ENCODE measurements at regions not wholly inside any gene's neighbourhood (a gene's known extent, or its start where the extent isn't known, plus 50 kb on each side); places are given as distances from the start of the nearest gene placed in this dataset.
"Not testable (repeated sequence)": the region's sequence is repeated elsewhere in the genome, so short reads cannot be mapped to it uniquely, and the experiment has no call there.

DNA sequence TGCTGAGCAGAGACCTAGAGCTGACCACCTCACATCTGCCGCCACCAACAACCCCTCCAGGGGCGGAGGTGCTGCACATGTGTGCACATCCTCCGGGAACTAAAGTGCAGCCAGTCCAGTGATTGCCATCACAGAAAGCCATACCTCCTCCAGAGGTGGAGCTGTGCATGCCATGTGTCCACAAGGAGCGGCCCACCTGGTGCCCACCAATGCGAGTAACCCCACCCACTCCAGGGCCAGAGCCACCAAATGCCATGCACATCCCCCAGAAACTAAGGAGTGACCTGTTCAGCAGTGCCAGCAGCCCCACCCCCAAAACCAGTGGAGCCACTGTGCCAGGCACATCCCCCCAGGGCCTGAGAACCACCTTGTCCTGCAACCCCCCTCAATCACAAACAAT, 557.9 kb downstream of the UQCRFS1 start:
- no peak for DNase-seq

- no peak for DNase-seq
Observed at GRCh38 chr19:28652765-28653164, 560.2 kb downstream of the UQCRFS1 start.

GRCh38 chr19:28646629-28647028, 566.3 kb downstream of the UQCRFS1 start:
- no peak for DNase-seq

- DNase-seq = no peak
Observed at GRCh38 chr19:28644169-28644775, 568.7 kb downstream of the UQCRFS1 start.

DNA sequence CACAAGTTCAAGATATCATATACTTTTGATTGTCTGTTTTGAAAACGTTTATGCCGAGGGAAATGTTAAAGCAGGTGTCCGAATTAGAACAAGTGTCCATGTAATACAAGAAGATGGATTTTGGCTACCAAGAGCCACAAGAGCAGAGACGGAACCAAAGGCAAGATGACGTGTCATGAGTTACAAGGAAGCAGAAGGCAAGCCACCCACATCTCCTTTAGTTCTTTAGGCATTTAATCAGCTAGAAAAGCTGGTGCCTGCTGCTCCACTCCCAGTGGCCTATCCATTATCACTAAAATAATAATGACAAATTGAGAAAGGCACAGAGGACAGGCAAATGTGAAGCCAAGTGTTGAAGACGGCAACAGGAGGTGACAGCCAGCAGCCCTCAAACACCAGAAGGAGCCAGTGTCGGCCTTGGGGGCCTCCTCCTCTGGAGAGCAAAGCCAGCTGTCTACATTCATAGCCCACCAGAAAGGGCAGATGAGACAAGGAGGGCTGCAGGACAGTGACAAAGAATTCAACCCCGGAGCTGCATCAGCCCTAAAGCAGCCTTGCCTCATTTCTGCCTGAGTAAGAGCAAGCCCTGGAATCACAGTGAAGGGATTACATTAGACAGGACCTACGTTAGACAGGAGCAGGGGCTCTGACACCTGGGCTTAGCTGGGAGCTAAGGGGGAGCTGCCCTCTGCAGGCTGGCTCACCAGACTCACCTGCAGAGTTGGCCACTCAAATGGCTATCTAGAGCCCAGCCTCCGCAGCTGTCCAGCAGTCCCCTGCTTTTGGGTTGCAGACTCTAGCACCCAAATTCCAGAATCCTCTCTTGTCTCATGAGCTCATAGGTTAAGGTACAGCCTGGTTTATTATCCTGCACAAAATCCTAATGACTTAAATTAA, 569.9 kb downstream of the UQCRFS1 start:
- no peak for DNase-seq

DNA sequence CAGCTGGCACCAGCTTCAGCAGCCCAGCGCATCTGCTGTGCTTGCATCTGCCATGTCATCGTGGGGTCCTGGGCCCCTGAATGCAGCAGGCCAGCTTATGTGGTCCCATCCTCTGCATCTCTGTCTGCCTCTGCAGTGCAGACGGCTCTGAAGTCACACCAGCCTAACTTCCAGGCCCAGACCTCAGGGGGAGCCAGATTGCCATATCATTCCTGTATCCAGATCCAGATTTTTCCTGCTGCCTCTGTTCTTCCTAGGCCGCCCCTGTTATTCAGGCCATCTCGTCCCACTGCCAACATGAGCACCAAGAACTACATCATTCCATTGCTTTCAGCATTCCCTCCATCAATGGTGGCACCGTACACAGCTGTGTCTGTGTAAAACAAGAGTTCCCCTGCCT, 571.6 kb downstream of the UQCRFS1 start:
- no peak for DNase-seq

DNA sequence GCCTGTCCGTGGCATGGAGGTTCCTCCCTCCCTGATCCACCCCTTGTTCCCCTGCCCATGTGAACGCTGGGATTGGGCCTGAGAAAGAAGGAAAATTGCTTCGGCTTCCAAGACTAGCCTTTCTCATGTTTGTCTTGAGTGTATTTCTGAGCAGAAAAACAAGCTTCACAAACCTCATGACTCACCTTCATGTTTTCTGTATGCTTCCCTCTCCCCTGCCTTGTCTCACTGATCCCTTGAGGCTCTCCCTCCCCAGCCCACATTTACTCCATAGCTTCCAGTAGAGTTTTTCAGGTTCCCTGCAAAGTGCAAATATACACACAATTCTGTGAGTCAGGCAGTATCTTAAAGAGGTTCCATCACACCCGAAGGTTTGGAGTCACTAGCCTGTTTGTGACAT, 572.4 kb downstream of the UQCRFS1 start:
- no peak for DNase-seq

DNA sequence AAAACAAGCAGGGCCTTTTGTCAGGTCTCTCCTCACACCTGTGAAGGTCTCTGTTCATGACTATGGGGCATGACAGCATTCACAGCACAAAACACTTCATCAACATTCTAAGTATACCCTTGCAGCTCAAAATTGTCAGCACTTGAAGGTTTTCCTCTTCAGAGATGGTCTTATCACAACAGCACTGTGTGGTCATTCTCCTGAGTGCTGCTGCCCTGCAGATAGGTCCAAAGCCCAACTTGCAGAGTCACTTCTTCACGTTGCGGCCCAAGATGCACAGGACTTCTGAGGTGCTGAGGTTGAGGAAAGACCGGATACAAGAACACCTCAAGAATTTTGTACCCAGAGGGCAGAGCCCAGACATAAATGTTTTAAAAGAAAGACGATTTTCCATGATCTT, 574.5 kb downstream of the UQCRFS1 start:
- DNase-seq = no peak

DNA sequence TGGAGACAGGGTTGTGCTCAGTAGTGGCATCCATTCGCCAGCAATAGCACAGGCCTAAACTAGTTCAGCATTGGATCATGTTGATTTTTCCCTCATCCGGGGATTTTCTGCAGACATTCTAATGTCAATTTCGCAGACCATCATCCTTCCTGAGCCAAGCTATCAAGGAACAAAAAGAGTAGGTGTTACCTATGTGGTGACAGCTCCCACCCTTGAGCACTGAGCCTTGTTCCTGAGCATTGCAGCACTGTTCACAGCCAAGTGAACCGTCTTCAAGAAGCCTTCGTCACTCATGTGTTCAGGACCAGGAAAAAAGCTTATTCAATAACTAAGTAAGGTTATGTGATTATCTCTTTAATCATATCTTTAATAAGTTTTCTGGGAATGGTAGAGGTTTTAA, 576.2 kb downstream of the UQCRFS1 start:
- no peak for DNase-seq

- no peak for DNase-seq
Observed at GRCh38 chr19:28636016-28636629, 576.8 kb downstream of the UQCRFS1 start.

- DNase-seq = no peak
Observed at GRCh38 chr19:28634837-28635236, 578.1 kb downstream of the UQCRFS1 start.

GRCh38 chr19:28634019-28634328, 579.0 kb downstream of the UQCRFS1 start:
- no peak for DNase-seq

DNA sequence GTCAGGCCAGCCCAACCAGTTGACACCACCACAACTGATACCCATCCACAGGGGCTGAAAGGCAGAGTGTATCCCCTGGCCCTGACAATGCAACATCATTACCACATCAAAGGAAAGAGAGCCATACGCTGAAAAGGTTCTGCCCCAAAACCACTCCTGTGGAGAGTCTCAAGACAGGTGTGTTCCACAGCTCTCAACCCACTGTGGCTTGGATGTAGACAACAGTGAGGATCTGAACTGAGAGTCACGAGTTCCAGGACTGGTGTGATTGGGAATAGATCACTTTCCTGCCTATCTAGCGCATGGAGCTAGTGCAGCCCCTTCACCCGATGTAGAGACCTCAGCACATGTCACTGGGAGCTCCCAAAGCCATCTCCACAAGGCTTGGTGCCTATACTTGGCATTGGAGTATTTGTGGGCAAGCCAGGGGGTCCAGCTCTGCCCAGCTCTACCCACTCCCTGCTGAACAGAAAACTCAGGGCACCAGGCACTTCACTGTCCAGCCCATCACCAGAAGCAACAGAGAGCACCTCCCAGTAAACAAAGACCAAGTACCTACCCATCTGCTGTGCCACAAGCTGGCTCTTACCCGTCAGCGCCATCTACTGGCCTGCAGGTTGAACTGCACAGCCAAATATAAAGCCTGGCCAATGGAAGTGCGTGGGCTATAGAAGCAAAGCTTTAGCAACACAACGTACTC, 579.5 kb downstream of the UQCRFS1 start:
- DNase-seq = peak; percentile 37

GRCh38 chr19:28632371-28633080, 580.4 kb downstream of the UQCRFS1 start:
- DNase-seq = no peak

DNA sequence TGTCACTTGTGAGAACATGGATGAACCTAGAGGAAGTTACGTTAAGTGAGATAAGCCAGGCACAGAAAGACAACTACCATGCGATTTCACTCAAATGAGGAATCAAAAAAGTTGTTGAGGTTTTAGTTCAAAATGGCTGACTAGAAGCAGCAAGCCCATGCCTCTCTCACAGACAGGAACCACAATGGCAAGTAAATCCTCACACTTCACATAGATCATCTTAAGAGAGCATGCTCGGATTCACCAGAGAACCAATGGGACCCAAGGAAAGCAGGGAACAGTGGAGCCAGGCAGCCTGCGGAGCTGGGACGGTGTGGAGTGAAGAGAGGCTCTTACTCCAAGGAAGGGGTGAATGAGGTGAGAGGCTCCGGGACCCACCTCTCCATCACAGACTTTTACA, 581.0 kb downstream of the UQCRFS1 start:
- DNase-seq = no peak

DNA sequence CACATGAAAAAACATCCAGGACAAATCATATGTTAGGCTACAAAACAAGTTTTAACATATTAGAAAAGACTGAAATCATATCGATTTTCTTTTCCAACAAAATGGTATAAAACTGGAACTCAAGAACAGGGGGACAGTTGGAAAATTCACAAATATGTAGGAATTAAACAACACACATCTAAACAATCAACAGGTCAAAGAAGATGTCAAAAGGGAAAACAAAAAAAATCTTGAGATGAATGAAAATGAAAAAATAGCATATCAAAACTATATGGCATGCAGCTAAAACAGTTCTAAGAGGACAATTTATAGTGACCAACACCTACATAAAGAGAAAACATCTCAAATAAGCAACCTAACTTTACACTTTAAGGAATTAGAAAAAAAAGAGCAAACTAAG, 585.3 kb downstream of the UQCRFS1 start:
- DNase-seq = no peak

DNA sequence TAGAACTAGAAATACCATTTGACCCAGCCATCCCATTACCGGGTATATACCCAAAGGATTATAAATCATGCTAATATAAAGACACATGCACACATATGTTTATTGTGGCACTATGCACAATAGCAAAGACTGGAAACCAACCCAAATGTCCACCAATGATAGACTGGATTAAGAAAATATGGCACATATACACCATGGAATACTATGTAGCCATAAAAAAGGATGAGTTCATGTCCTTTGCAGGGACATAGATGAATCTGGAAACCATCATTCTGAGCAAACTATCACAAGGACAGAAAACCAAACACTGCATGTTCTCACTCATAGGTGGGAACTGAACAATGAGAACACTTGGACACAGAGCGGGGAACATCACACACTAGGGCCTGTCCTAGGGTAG, 586.5 kb downstream of the UQCRFS1 start:
- not testable (repeated sequence) for DNase-seq

DNA sequence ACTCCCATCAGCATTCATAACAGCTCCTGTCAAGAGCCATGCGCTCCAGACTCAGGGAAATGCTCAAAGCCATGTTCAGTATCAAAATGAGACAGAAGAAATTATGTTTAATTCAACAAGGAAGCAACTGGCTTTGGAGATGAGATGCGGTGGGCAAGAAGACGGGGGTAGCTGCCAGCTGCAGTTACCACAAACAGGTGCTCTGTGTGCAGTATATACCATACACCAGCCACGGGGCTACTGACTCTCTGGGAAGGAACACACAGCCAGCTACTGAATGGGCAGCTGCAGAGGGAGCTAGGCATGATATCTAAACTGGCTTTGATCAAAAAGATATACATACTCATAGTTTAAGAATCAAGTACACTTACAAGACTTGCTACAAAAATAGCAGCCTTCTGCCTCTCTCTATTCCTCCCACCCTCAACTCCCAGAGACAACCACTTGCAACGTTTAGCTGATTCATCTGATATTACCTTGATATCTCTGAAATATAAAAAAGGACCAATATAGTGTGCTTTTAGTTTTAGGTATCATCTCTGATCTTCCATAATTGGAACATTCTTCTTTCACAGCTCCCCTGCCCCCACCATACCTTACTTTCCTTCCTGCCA, 593.0 kb downstream of the UQCRFS1 start:
- no peak for DNase-seq

GRCh38 chr19:28618504-28618903, 594.4 kb downstream of the UQCRFS1 start:
- DNase-seq = no peak

GRCh38 chr19:28615966-28616365, 597.0 kb downstream of the UQCRFS1 start:
- no peak for DNase-seq

GRCh38 chr19:28615546-28615916, 597.4 kb downstream of the UQCRFS1 start:
- no peak for DNase-seq
